Calu3 (cell line): ENCODE measurements at regions not wholly inside any gene's neighbourhood (a gene's known extent, or its start where the extent isn't known, plus 50 kb on each side); places are given as distances from the start of the nearest gene placed in this dataset.
"Not testable (repeated sequence)": the region's sequence is repeated elsewhere in the genome, so short reads cannot be mapped to it uniquely, and the experiment has no call there.

Source experiments
- BruUV-seq: library from RNA; stranded (reverse); fragments of 400-500 nt; replicated peaks from 2 replicates; lab custom pipeline; 2021; lab: Mats Ljungman, UMichigan
- CTCF ChIA-PET: fragments of 300-600 bp; sonication (Branson Sonifier 250); formaldehyde crosslinking; loops from one replicate; lab custom pipeline; 2022; ENCODE audit warnings: antibody characterized with exemption; lab: Charles Lee
- DNase-seq: peaks from one replicate; pipeline ENCODE4 v3.0.0; 2022
- H3K27ac Mint-ChIP-seq: one replicate; pipeline ENCODE4 v1.8.0; 2022; ENCODE audit warnings: mixed read lengths; ENCODE audit not compliant: unreplicated experiment
- H3K27me3 Mint-ChIP-seq: one replicate; pipeline ENCODE4 v1.8.0; 2022; ENCODE audit warnings: mixed read lengths; ENCODE audit not compliant: unreplicated experiment
- H3K36me3 Mint-ChIP-seq: one replicate; pipeline ENCODE4 v1.8.0; 2022; ENCODE audit warnings: mild to moderate bottlenecking, moderate library complexity, mixed read lengths; ENCODE audit not compliant: insufficient read depth, unreplicated experiment
- H3K4me1 Mint-ChIP-seq: one replicate; pipeline ENCODE4 v1.8.0; 2022; ENCODE audit warnings: mild to moderate bottlenecking, low read depth, mixed read lengths; ENCODE audit not compliant: unreplicated experiment
- H3K4me3 Mint-ChIP-seq: one replicate; pipeline ENCODE4 v1.8.0; 2022; ENCODE audit warnings: mild to moderate bottlenecking, low read depth, moderate library complexity, mixed read lengths; ENCODE audit not compliant: unreplicated experiment
- H3K9me3 Mint-ChIP-seq: one replicate; pipeline ENCODE4 v1.8.0; 2022; ENCODE audit warnings: low read depth, mixed read lengths; ENCODE audit not compliant: unreplicated experiment
- intact Hi-C: fragments of 100-400 bp; cut with micrococcal nuclease; formaldehyde crosslinking; loops from one replicate; pipeline ENCODE4 v1.10.0; 2022; ENCODE audit not compliant: unreplicated experiment
- TF ChIP-seq, protein P1 (sequence below): fragments of 200-600 bp; IDR thresholded peaks from one replicate; pipeline ENCODE4 v1.8.0; 2022; ENCODE audit warnings: antibody characterized with exemption; ENCODE audit not compliant: unreplicated experiment

DNA sequence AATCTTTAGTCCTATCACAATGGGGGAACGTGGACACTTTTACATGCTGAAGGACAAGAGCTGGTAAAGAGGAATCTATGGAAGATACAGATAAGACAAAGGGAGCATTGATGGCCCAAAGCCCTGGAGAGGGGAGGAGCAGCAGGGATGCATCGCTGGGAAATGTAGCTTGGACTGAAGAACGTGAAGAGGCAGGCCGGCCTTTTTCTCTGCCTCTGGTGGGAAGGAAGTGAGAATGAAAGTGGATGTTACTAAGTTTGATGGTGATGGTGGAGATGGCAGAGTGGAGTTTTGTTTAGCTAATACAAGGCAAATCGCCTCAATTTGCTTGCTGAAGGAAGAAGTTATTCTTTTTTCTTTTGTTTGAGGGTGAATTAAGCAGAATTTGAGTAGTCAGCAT lies 124.6 kb upstream of the TAF11L2 start:
- no peak overlapping the region for H3K27ac Mint-ChIP-seq
- no peaks in the 10 kb centered on the region for H3K36me3 Mint-ChIP-seq
- no peaks in the 10 kb centered on the region for H3K9me3 Mint-ChIP-seq
- no TSS peak for BruUV-seq
- H3K4me1 Mint-ChIP-seq = no peaks in the 10 kb centered on the region
- TF ChIP-seq, protein P1, sequence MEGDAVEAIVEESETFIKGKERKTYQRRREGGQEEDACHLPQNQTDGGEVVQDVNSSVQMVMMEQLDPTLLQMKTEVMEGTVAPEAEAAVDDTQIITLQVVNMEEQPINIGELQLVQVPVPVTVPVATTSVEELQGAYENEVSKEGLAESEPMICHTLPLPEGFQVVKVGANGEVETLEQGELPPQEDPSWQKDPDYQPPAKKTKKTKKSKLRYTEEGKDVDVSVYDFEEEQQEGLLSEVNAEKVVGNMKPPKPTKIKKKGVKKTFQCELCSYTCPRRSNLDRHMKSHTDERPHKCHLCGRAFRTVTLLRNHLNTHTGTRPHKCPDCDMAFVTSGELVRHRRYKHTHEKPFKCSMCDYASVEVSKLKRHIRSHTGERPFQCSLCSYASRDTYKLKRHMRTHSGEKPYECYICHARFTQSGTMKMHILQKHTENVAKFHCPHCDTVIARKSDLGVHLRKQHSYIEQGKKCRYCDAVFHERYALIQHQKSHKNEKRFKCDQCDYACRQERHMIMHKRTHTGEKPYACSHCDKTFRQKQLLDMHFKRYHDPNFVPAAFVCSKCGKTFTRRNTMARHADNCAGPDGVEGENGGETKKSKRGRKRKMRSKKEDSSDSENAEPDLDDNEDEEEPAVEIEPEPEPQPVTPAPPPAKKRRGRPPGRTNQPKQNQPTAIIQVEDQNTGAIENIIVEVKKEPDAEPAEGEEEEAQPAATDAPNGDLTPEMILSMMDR = no peak
- H3K4me3 Mint-ChIP-seq = no peak overlapping the region
- intact Hi-C loops = no loop called here
- H3K27me3 Mint-ChIP-seq = no peaks in the 10 kb centered on the region
- CTCF ChIA-PET = no interaction called here
- DNase-seq = no peak

DNA sequence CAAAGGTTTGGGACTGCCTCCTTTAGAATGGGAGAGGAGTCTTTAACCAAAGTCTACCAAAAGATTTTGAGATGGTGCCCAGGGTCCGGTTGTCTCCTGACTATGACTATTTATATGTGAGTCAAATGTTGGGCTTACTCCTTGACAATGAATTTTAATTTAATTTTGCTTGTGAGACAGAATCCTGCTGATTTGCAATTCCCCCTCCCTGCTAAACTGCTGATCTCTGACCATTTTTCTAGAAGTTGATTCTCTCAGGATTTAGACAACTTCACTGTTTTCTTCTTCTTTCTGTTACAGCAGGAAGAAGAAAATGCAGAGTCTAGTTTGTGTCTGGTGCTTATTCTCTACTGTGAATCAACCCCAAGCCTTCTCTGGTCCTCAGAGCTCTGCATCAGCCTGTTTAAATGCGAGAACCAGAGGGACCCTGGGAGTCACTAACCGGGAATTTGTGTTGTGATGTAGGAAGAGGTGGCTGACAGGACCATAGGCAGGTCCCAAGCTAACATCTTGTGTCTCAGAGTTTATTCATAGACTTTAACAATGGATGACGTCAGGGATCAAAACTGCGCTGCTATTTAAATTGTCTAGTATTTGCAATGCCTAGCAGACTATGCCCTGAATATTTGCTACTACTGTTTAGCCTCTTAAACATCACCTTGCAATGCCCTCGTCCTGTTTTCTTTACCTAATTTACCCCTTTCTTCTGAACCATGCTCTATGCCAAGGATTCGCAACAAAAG lies 124.0 kb upstream of the TAF11L2 start:
- BruUV-seq = no TSS peak
- intact Hi-C loops = no loop called here
- Mint-ChIP-seq H3K27ac (no peak overlapping the region), H3K9me3 (no peaks in the 10 kb centered on the region), H3K4me1 (no peaks in the 10 kb centered on the region), H3K36me3 (no peaks in the 10 kb centered on the region), H3K4me3 (no peak overlapping the region), H3K27me3 (no peaks in the 10 kb centered on the region)
- CTCF ChIA-PET = no interaction called here
- TF ChIP-seq, protein P1 = no peak
- DNase-seq = no peak

DNA sequence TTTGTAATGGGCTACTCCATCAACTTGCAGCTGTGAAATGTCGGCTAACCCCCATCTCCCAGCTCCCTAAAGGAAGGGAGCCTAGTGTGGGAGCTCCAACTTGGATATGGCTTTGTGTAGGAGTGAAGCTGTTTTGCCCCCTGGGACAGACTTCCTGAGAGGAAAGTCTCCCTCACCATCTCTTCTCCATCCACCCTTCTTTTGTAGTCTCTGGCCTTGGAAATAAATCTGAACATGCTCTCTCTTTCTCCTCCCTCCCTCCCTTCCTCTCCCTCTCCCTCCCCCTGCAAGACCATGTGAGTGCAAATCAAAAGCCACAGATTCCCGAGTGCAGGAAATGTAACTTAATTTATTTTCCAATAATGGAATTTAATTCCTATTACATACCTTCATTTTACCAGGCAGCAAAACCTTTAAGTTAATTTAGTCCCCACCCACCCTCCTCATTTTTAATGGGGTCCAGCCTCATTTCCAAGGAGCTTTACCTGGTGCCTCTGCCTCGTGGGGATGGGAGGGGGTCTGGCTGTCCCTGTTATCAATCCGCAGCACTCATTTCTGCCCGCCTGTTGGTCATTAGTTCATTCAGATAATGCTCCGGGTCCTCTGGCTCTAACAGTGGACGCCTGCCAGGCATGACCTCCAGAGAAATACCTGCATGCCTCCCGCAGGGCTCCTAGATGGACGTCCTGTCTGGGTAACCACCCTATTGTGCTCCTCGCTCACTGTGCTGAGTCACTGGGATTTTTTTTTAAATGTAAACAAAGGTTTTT lies 122.9 kb upstream of the TAF11L2 start:
- no TSS peak for BruUV-seq
- H3K9me3 Mint-ChIP-seq = no peaks in the 10 kb centered on the region
- intact Hi-C loops = no loop called here

DNA sequence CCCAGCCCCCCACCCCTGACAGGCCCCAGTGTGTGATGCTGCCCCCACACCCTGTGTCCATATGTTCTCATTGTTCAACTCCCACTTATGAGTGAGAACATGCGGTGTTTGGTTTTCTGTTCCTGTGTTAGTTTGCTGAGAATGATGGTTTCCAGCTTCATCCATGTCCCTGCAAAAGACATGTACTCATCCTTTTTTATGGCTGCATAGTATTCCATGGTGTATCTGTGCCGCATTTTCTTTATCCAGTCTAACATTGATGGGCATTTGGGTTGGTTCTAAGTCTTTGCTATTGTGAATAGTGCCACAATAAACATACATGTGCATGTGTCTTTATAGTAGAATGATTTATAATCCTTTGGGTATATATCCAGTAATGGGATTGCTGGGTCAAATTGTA lies 122.1 kb upstream of the TAF11L2 start:
- H3K27ac Mint-ChIP-seq, H3K27me3 Mint-ChIP-seq, H3K36me3 Mint-ChIP-seq, H3K9me3 Mint-ChIP-seq, CTCF ChIA-PET, BruUV-seq, H3K4me1 Mint-ChIP-seq, H3K4me3 Mint-ChIP-seq, intact Hi-C loops, DNase-seq: not testable (repeated sequence)

More for the DNA sequence above, 122.9 kb upstream of the TAF11L2 start:
- Mint-ChIP-seq H3K4me1 (no peaks in the 10 kb centered on the region), H3K36me3 (no peaks in the 10 kb centered on the region), H3K27ac (no peak overlapping the region), H3K27me3 (peaks cover 2% of the 10 kb centered on the region), H3K4me3 (no peak overlapping the region)
- TF ChIP-seq, protein P1 = no peak
- CTCF ChIA-PET = no interaction called here
- DNase-seq = peak; percentile 51
